ENCODE measurements at regions not wholly inside any gene's neighbourhood (a gene's known extent, or its start where the extent isn't known, plus 50 kb on each side); places are given as distances from the start of the nearest gene placed in this dataset.

DNA sequence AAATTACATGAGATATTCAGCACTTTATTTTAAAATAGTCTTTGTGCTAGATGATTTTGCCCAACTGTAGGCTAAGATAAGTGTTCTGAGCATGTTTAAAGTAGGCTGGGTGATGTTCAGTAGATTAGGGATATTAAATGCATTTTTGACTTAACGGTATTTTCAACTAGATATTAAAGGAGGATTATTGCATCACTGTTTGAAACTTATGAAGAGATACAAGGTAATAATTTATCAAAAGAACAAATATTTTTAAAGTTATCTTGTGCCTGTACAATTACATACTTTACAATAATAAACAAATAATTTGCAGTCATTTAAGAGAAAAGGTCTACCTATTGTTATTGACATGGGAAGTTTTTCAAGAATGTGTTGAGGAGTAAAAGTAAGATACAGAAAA, 368.6 kb upstream of the DCN start:
- TF ChIP-seq, protein P1, sequence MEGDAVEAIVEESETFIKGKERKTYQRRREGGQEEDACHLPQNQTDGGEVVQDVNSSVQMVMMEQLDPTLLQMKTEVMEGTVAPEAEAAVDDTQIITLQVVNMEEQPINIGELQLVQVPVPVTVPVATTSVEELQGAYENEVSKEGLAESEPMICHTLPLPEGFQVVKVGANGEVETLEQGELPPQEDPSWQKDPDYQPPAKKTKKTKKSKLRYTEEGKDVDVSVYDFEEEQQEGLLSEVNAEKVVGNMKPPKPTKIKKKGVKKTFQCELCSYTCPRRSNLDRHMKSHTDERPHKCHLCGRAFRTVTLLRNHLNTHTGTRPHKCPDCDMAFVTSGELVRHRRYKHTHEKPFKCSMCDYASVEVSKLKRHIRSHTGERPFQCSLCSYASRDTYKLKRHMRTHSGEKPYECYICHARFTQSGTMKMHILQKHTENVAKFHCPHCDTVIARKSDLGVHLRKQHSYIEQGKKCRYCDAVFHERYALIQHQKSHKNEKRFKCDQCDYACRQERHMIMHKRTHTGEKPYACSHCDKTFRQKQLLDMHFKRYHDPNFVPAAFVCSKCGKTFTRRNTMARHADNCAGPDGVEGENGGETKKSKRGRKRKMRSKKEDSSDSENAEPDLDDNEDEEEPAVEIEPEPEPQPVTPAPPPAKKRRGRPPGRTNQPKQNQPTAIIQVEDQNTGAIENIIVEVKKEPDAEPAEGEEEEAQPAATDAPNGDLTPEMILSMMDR (IDR thresholded peaks at IDR 0.05; ENCODE audit: low read depth, low read length), result no peak
- no peak for TF ChIP-seq EZH2phosphoT487 (IDR thresholded peaks at IDR 0.05; ENCODE audit: low read depth)

All from OCI-LY3 (cell line).